ENCODE measurements at regions not wholly inside any gene's neighbourhood (a gene's known extent, or its start where the extent isn't known, plus 50 kb on each side); places are given as distances from the start of the nearest gene placed in this dataset.
"Not testable (repeated sequence)": the region's sequence is repeated elsewhere in the genome, so short reads cannot be mapped to it uniquely, and the experiment has no call there.

DNA sequence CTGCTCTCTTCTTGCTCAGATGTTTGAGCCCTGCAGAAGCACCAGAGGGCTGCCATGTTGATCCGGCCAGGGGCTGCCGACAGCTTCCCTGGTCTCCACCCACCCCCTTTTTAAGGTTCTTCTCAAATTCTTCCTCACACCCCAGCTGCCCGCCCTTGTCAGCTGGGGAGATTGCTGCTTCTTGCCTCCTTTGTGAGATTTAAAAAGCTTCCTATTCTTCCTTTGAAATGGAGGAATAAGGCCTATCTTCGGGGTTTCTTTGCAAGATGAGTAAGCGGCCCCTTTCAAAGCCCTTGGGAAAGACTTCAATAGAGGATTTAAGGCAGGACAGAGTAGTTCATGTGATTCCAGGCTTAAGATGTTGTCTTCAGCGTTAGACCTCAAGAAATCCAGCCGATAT lies 211.9 kb upstream of the SHH start:
- DNase-seq = no peak

GRCh38 chr7:156022483-156023459 lies 210.5 kb upstream of the SHH start:
- DNase-seq = no peak

GRCh38 chr7:156021471-156021870 lies 209.2 kb upstream of the SHH start:
- DNase-seq = no peak

DNA sequence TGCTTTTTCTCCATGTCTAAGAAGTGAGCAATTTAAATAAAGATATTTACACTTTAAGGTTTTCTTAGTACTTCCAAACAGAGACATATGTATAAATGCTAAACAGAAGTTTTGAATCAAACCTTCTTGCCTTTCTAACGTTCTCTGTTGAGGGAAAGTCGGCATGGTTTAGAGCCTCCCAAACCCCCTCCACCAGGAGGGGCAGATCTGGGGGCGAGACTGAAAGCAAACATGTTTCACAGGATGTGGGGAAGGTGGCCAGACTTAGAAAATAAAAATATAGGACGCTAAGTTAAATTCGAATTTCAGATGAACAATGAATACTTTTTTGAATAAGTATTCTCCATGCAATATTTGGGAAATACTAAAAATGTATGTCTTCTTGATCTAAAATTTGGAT lies 208.3 kb upstream of the SHH start:
- DNase-seq = no peak

- no peak for DNase-seq
These were observed 207.7 kb upstream of the SHH start for GRCh38 chr7:156019776-156020565.

DNA sequence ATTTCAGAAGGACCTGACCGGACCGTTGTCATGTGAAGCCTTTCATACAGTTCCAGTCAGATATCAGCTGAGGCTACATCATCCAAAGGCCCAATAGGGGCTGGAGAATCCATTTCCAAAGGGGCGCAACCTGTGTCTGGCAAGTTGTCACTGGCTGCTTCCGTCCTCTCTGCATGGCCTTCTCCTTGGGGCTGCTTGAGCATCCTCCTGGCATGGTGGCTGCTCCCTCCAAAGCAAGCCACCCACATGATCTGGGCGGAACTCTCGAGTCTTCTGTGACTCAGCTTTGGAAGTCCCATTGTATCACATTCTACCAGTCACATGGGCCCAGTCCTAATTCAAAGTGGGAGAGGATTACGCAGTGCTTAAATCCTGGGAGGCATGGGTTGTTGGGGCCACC lies 207.0 kb upstream of the SHH start:
- DNase-seq = no peak

DNA sequence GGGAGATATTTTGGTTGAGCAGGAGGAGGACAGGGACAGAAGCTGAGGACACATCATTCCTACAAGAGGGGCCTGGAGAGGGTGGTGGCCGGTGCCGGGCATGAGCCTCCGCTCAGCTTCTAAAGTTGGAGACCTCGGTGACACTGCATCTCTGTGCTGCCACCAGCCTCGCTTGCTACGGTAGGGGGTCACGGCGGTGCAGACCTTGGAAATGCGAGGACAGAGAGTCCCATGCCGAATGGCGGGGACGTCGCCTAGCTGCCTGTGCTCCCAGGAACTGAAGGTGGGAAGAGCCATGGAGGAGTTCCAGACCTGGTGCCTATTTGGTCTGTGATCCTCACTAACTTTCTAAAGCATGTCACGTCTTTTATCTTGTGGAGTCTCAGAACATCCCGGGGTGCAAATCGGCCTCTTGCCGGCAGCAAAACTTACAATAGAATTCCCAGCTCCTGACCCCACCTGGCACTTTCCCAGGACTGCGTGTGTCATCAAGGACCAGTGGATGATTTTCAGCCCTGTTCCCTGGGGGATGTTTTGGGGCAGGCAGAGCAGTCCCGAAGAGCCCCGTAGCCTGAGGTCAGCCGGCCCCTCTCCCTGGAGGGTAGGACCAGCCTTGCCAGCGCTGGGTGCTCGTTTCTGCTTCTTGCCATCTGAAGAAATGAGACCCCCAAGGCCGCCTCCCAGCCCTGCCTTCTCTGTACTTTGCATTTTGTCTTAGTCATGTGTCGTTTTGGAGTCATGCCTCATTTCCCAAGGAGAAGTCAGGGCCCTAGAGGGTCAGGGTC lies 205.8 kb upstream of the SHH start:
- no peak for DNase-seq

- DNase-seq = no peak
These were observed 205.2 kb upstream of the SHH start for GRCh38 chr7:156017431-156017830.

GRCh38 chr7:156015237-156016020 lies 203.2 kb upstream of the SHH start:
- no peak for DNase-seq

DNA sequence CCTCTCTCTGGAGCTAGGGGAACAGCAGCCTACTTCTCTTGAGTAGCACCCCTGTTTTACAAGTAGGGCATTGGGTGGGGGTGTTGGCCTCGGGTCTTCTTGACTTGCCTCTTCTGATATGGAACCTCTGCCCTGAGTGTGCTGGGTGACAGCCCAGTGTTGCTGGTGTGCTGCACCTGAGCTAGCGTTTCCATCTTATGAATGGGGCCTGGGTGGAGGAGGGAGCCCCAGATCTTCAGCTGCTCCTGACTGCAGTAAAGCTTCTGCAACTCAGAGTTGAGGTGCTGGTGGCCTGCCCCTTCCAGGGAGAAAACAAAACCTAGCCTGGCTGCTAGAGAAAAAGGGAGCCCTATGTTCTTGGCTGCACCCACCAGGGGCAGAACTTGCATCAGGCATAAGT lies 202.5 kb upstream of the SHH start:
- DNase-seq = no peak

DNA sequence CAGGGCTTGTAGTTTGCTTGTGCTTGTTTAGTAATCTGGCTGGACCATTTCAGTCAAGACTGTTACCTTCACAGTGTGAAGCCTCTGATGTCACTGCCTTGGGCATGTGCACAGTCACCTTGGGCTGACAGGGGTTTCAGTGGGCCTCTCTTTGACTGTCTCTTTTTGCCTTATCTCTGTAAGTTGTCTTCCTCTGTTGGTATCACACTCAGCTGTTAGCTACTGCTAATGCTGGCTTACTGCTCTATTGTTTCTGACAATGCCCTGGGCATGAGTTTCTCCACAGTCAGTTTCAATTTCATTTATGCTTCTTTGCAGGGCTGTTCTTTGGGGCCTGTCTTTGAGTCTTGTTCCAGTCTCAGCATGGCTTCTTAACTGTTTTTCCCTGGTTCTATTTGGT lies 201.9 kb upstream of the SHH start:
- DNase-seq = no peak

- no peak for DNase-seq
These were observed 200.1 kb upstream of the SHH start for GRCh38 chr7:156012412-156012811.

DNA sequence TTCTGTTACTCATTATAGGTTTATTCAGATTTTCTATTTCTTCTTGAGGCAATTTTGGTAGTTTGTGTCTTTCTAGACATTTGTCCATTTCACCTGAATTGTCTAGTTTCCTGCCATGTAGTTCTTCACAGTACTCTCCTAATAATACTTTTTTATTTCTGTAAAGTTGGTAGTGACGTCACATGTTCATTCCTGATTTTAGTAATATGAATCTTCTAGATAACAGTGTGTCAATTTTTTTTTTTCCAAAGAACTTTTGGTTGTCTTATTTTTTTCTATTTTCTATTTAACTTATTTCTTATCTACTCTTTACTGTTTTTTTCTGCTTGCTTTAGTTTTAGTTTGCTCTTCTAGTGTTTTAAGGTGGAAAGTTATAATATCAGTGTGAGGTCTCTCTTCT lies 197.3 kb upstream of the SHH start:
- DNase-seq = no peak

DNA sequence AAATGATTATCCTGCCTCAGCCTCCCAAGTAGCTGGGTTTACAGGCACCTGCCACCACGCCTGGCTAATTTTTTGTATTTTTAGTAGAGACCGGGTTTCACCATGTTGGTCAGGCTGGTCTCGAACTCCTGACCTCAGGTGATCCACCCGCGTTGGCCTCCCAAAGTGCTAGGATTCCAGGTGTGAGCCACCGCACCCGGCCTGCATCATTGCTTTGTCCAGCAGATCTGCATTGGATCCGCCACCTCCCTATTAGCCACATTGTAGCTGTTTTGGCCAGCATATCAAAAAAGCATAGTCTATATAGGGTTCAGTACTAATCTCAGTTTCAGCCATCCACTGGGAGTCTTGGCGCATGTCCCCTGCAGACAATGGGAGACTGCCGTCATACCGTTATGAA lies 194.6 kb upstream of the SHH start:
- DNase-seq = not testable (repeated sequence)

- no peak for DNase-seq
These were observed 193.8 kb upstream of the SHH start for GRCh38 chr7:156006024-156006423.

DNA sequence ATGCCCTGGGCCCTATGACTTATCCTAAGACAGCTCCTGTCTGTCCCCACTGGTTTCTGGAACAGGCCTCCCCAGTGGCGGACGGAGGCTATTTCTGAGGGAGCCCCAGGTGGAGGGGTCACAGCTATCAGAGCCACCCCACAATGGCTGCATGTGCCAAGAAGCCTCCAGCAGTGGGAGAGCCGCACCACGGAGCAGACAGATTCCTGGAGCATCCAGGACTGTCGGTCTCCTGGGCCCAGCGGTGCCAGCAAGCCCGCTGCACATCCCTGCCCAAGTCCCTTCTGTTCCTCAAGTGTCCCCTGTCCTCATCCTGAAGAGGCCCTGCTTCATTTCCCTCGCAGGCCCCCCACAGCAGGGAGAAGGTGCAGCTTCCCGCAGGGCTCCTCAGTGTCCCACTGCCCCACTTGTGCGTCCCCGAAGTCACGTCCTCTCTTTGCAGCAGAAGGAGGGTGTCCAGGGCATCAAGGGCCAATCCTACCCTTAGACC lies 193.0 kb upstream of the SHH start:
- DNase-seq = no peak

- DNase-seq = no peak
These were observed 192.3 kb upstream of the SHH start for GRCh38 chr7:156004265-156005201.

DNA sequence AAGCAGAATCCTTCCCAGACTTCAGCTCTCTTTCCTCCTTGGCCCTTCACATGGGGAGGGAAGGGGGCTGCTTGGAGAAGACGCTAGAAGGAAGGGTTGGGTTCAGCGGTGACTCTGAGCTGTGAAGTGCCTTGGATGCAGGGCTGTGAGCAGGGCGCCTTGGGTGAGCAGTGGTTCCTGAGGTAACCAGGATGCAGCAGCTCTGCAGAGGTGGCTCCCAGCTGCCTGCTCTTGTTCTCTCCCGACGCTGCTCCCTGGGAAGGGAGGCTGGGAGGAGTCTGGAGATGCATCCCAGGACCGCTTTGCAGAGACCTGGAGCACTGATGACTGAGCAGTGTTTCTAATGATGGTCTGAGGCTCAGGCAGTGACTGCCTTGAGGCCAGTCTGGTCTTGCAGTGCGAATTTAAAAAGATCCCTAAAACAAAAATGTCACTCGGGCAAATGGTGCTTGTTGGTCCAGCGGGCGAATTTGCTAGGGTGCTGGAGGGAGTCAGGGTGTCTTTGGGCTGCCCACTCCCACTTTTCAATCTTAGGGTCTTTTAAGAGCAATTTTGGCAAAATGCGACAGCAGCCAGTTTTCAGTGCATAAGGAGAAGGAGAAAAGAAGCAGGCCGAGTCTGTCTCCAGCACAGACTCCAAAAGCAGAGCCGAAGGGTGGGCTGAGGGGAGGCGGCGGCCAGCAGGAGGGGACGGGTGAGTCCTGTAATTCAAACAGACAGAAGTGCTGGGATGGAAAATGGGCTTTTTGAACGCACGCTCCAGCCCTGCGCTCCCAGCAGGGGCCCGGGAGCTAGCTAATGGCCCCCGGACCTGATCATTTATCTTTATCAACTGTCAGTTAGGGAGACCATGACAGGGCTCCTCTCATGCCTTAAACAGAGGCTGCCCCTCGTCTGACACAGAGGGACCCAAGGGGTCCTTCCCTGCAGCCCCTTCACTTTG lies 191.2 kb upstream of the SHH start:
- no peak for DNase-seq

DNA sequence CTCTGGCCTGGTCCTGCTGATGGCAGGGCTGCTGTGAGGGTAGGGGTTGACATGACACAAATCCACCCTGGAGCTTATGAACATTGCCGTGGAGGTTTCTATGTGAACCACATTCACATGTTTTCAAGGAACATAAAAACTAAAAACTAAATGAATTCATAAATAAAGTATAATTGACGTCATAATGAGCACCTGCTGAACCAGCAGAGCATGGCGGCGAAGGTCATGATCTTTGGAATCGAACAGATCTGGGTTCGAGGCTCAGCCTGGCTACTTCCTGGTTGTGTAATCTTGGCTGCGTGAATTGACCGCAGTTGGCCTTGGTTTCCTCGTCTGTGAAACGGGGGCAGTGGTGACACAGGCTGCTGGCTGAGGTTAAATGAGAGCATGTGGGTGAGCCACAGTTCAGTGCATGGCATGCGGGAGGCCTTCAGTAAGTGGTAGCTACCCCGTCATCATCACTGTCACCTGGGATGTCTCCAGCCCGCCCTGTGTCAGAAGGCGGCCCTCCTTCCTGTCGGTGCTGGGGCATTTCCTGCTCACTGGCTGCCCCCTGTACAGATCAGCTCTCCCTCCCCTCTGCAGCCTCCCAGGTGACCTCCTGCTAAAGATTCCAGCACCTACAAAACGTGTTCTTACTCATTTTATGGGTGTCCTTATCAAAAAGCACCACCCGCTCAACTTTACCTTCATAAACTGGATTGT lies 190.3 kb upstream of the SHH start:
- no peak for DNase-seq

Data from stimulated activated naive CD4-positive, alpha-beta T cell (primary cell).